ENCODE measurements at regions not wholly inside any gene's neighbourhood (a gene's known extent, or its start where the extent isn't known, plus 50 kb on each side); places are given as distances from the start of the nearest gene placed in this dataset.

DNA sequence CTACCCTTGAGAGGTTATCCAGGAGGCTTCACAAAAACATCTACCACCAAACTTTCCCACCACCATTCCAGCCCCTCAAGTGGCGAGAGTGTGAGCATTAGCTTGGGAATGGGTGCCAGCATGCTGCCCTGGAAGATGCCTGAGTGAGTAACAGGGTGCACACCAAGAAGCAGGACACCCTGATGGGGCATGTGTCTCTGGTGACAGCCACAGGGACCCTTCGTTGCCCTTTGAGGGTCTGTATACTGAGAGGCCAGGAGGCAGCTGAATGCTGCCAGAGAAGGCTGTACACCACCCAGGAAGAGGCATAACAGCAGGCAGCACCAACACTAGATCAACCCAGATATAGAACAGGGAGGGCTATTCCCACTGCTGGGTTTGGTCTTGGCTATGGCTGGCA lies 233.6 kb upstream of the THSD7B start:
- TF ChIP-seq CTCF (conservative IDR thresholded peaks at IDR 0.05), result no peak

More for the DNA sequence above, 233.6 kb upstream of the THSD7B start:
- no peaks in the 10 kb centered on the region for H3K9me3 ChIP-seq (ENCODE audit: control insufficient read depth, low read depth, low read length)
- no peaks in the 10 kb centered on the region for H3K27me3 ChIP-seq (ENCODE audit: insufficient read depth, low read length)
- Mint-ChIP-seq H3K4me1 (no peaks in the 10 kb centered on the region), H3K36me3 (ENCODE audit: insufficient read depth in 1 of 3, low read depth in 3 of 3) (no peaks in the 10 kb centered on the region), H3K27ac (no peak overlapping the region; a peak in 1 of 7 replicates), H3K27me3 (ENCODE audit: low read depth) (peaks cover 42% of the 10 kb centered on the region), H3K4me3 (no peak overlapping the region), H3K9me3 (no peaks in the 10 kb centered on the region; a peak in 1 of 5 replicates)
- H4K20me1 ChIP-seq (ENCODE audit: control insufficient read depth, insufficient read depth, insufficient read length), result no peaks in the 10 kb centered on the region
- no peaks in the 10 kb centered on the region for H3K79me1 ChIP-seq (ENCODE audit: insufficient read depth, low read depth, low read length, poor library complexity, severe bottlenecking)
- no peak overlapping the region for H2AK5ac ChIP-seq (ENCODE audit: insufficient read length, low read length)
- no peak overlapping the region for H3K27ac ChIP-seq (ENCODE audit: insufficient read length, low read depth, low read length)
- no peak overlapping the region for H2AFZ ChIP-seq (ENCODE audit: low read length)
- no peak overlapping the region for H2BK20ac ChIP-seq (ENCODE audit: low read depth, low read length, poor library complexity, severe bottlenecking)
- H3K23me2 ChIP-seq (ENCODE audit: insufficient read length, low read depth, low read length, poor library complexity, severe bottlenecking), result no peaks in the 10 kb centered on the region
- no peak overlapping the region for H2BK12ac ChIP-seq (ENCODE audit: insufficient read length, low read depth, low read length)
- H3K18ac ChIP-seq (ENCODE audit: insufficient read length, low read depth, low read length), result no peak overlapping the region
- no peak overlapping the region for H3K14ac ChIP-seq (ENCODE audit: insufficient read depth, low read length)
- H4K5ac ChIP-seq (ENCODE audit: insufficient read length, low read depth, low read length), result no peak overlapping the region
- H4K91ac ChIP-seq (ENCODE audit: insufficient read length, low read depth, low read length), result no peak overlapping the region
- DNase-seq, result no peak
- H3K4me1 ChIP-seq (ENCODE audit: insufficient read depth, low read length), result no peaks in the 10 kb centered on the region
- no peak overlapping the region for H4K8ac ChIP-seq (replicated peaks; ENCODE audit: insufficient read length, low read depth, low read length)
- no peak overlapping the region for H2BK15ac ChIP-seq (ENCODE audit: low read depth, low read length)
- H3K23ac ChIP-seq (ENCODE audit: insufficient read length, low read depth, low read length), result no peak overlapping the region
- no peak overlapping the region for H3T11ph ChIP-seq (ENCODE audit: low read length)
- no peak overlapping the region for H2BK5ac ChIP-seq (ENCODE audit: insufficient read length, low read length)
- no peak overlapping the region for H3K4me2 ChIP-seq (ENCODE audit: insufficient read depth, insufficient read length, low read length)
- H2BK120ac ChIP-seq (ENCODE audit: low read depth, low read length, poor library complexity, severe bottlenecking), result no peak overlapping the region
- H3K4ac ChIP-seq (ENCODE audit: low read depth, low read length), result no peak overlapping the region
- no CpG with 5 or more reads among the region's 2 CpGs for WGBS (ENCODE audit: extremely low coverage, insufficient read length, low lambda C conversion rate)
- no peak overlapping the region for H3K9ac ChIP-seq (ENCODE audit: extremely low read depth, insufficient read length, low read length)
- no peaks in the 10 kb centered on the region for H3K79me2 ChIP-seq (ENCODE audit: insufficient read depth, low read length)
- H3K56ac ChIP-seq (ENCODE audit: insufficient read length, low read depth, low read length), result no peak overlapping the region
